GM12878 (cell line): ENCODE measurements at regions not wholly inside any gene's neighbourhood (a gene's known extent, or its start where the extent isn't known, plus 50 kb on each side); places are given as distances from the start of the nearest gene placed in this dataset.

Source experiments
- ATAC-seq: fragments of 200-7000 bp; cut with Tn5 transposase; 3 replicates; pipeline ENCODE4 v1.9.1; 2020; ENCODE audit warnings: mild to moderate bottlenecking, moderate library complexity
- BruUV-seq: library from RNA; stranded (reverse); fragments of 400-500 nt; replicated peaks from 2 replicates; lab custom pipeline; 2021; lab: Mats Ljungman, UMichigan
- CTCF ChIA-PET: fragments of 300-600 bp; sonication (Branson Sonifier 250); formaldehyde crosslinking; extraction: SDS; loops from one replicate; lab custom pipeline; 2021; ENCODE audit warnings: inconsistent platforms; lab: Yijun Ruan, JAX
- POLR2A ChIA-PET: fragments of 350-600 bp; formaldehyde crosslinking; extraction: SDS; loops from one replicate; lab custom pipeline; 2021; ENCODE audit warnings: inconsistent platforms; lab: Charles Lee
- RAD21 ChIA-PET: fragments of 300-600 bp; sonication (Branson Sonifier 250); formaldehyde crosslinking; loops from one replicate; lab custom pipeline; 2023; ENCODE audit warnings: antibody characterized with exemption; ENCODE audit not compliant: unreplicated experiment; lab: Charles Lee
- SMC1A ChIA-PET: fragments of 300-600 bp; sonication (Branson Sonifier 250); formaldehyde crosslinking; loops from one replicate; lab custom pipeline; 2023; ENCODE audit not compliant: unreplicated experiment, uncharacterized antibody; lab: Charles Lee
- DNase-seq: peaks from one replicate; pipeline ENCODE4 v3.0.0-alpha.2; 2011; ENCODE audit warnings: low read depth, low spot score
- FAIRE-seq: peaks from 3 replicates; lab custom pipeline; 2011; peaks lifted over from hg19 to GRCh38; lab: Jason Lieb, UNC
- H2AFZ ChIP-seq: 2 replicates; pipeline ENCODE4 v1.6.0; 2011; ENCODE audit warnings: low read depth, low read length, control low read depth; ENCODE audit not compliant: control insufficient read depth
- H3K27ac ChIP-seq: 2 replicates; pipeline ENCODE4 v1.5.1; 2011; ENCODE audit warnings: control low read depth; ENCODE audit not compliant: control insufficient read depth, insufficient read depth
- H3K27me3 ChIP-seq, 2 experiments: replicated peaks in 1 of 2; 2 replicates each; pipeline versions ENCODE4 v1.6.0 to v1.6.1; 2011; ENCODE audit warnings: low read length in 1 of 2; ENCODE audit not compliant: control insufficient read depth in 2 of 2, insufficient read depth in 2 of 2
- H3K36me3 ChIP-seq, 2 experiments: 2 replicates each; pipeline ENCODE4 v1.5.1; 2011; ENCODE audit warnings: low read length in 1 of 2; ENCODE audit not compliant: control insufficient read depth in 2 of 2, insufficient read depth in 2 of 2
- H3K4me1 ChIP-seq: 2 replicates; pipeline ENCODE4 v1.6.1; 2011; ENCODE audit warnings: mild to moderate bottlenecking, low read length, moderate library complexity, mixed read lengths; ENCODE audit not compliant: control insufficient read depth, insufficient read depth
- H3K4me2 ChIP-seq: 2 replicates; pipeline ENCODE4 v1.6.0; 2011; ENCODE audit warnings: control low read depth; ENCODE audit not compliant: control insufficient read depth, insufficient read depth
- H3K4me3 ChIP-seq: fragments of 200-600 bp; sonication (generic); 2 replicates; pipeline ENCODE4 v1.5.1; 2016
- H3K79me2 ChIP-seq: 2 replicates; pipeline ENCODE4 v1.6.0; 2011; ENCODE audit warnings: low read length; ENCODE audit not compliant: control insufficient read depth, insufficient read depth
- H3K9ac ChIP-seq: 2 replicates; pipeline ENCODE4 v1.8.0; 2011; ENCODE audit warnings: low read length, control low read depth, mixed read lengths; ENCODE audit not compliant: control insufficient read depth, insufficient read depth
- H3K9me3 ChIP-seq: replicated peaks from 3 replicates; pipeline ENCODE4 v1.5.1; 2011; ENCODE audit warnings: mild to moderate bottlenecking, low read length; ENCODE audit not compliant: control insufficient read depth, insufficient read depth
- H4K20me1 ChIP-seq: 2 replicates; pipeline ENCODE4 v1.6.0; 2011; ENCODE audit not compliant: control insufficient read depth, insufficient read depth
- BACH1 ChIP-seq: fragments of 450-650 bp; IDR thresholded peaks from 2 replicates; pipeline ENCODE4 v1.6.1; 2017; ENCODE audit warnings: mild to moderate bottlenecking, borderline replicate concordance
- BRCA1 ChIP-seq: IDR thresholded peaks from 2 replicates; pipeline ENCODE4 v1.6.1; 2011; ENCODE audit warnings: low read depth, low read length, improper control_type of control experiment
- EZH2 ChIP-seq: IDR thresholded peaks from 2 replicates; pipeline ENCODE4 v1.6.1; 2012; ENCODE audit warnings: low read depth, mild to moderate bottlenecking, control low read depth, inconsistent platforms, low read length, borderline replicate concordance; ENCODE audit not compliant: control insufficient read depth
- GABPA ChIP-seq: IDR thresholded peaks from 2 replicates; pipeline ENCODE4 v1.6.1; 2014; ENCODE audit warnings: antibody characterized with exemption, low read depth, mild to moderate bottlenecking, inconsistent platforms
- HDAC6 ChIP-seq: fragments of 200-600 bp; sonication (generic); IDR thresholded peaks from one replicate; pipeline ENCODE4 v1.8.0; 2017; ENCODE audit warnings: antibody characterized with exemption; ENCODE audit not compliant: unreplicated experiment
- IRF4 ChIP-seq: IDR thresholded peaks from 2 replicates; pipeline ENCODE4 v1.6.1; 2011; ENCODE audit warnings: low read depth, low read length
- MYB ChIP-seq: fragments of 150-350 bp; IDR thresholded peaks from 2 replicates; pipeline ENCODE4 v1.6.1; 2014; ENCODE audit warnings: mild to moderate bottlenecking, low read depth, low read length, borderline replicate concordance
- NFYA ChIP-seq: IDR thresholded peaks from 2 replicates; pipeline ENCODE4 v1.6.1; 2011; ENCODE audit warnings: low read depth, mild to moderate bottlenecking, low read length, improper control_type of control experiment, borderline replicate concordance
- POU2F2 ChIP-seq: IDR thresholded peaks from 3 replicates; pipeline ENCODE4 v1.6.1; 2011; ENCODE audit warnings: low read depth, mild to moderate bottlenecking, low read length, borderline replicate concordance
- RAD21 ChIP-seq: IDR thresholded peaks from 2 replicates; pipeline ENCODE4 v1.6.1; 2011; ENCODE audit warnings: mild to moderate bottlenecking, low read depth, low read length, moderate library complexity; ENCODE audit not compliant: insufficient read depth
- RAD51 ChIP-seq: fragments of 450-650 bp; IDR thresholded peaks from 2 replicates; pipeline ENCODE4 v1.6.1; 2016; ENCODE audit warnings: moderate library complexity, mild to moderate bottlenecking, inconsistent platforms
- SMAD1 ChIP-seq: fragments of 450-650 bp; IDR thresholded peaks from 2 replicates; pipeline ENCODE4 v1.6.1; 2018; ENCODE audit warnings: mild to moderate bottlenecking, low read depth; ENCODE audit not compliant: partially characterized antibody
- SMARCA5 ChIP-seq: fragments of 450-650 bp; IDR thresholded peaks from 2 replicates; pipeline ENCODE4 v1.6.1; 2017; ENCODE audit warnings: mild to moderate bottlenecking
- ZNF217 ChIP-seq: fragments of 450-650 bp; IDR thresholded peaks from 2 replicates; pipeline ENCODE4 v1.6.1; 2017; ENCODE audit warnings: antibody characterized with exemption, mild to moderate bottlenecking
- ZSCAN29 ChIP-seq: fragments of 450-650 bp; IDR thresholded peaks from 2 replicates; pipeline ENCODE4 v1.6.1; 2017; ENCODE audit warnings: mild to moderate bottlenecking, moderate library complexity
- WGBS: methylation state at CpG from one replicate; pipeline ENCODE4 v1.1.6; 2016; ENCODE audit warnings: low lambda C conversion rate; ENCODE audit not compliant: insufficient replicate concordance, insufficient coverage; ENCODE audit errors: missing lambda C conversion rate; 5-methylcytosine and 5-hydroxymethylcytosine counted together
- in situ Hi-C: fragments of 300-500 bp; cut with MboI; formaldehyde crosslinking; loops from 9 replicates; pipeline ENCODE4 v1.14.3; 2018; ENCODE audit warnings: mixed read lengths
- intact Hi-C: fragments of 100-400 bp; cut with micrococcal nuclease; formaldehyde crosslinking; loops from one replicate; pipeline ENCODE4 v1.14.2; 2022; ENCODE audit not compliant: unreplicated experiment
- TF ChIP-seq, protein P1 (sequence below): fragments of 450-650 bp; IDR thresholded peaks from 2 replicates; pipeline ENCODE4 v1.6.1; 2016; ENCODE audit warnings: mild to moderate bottlenecking
- TF ChIP-seq, protein P2 (sequence below): fragments of 450-650 bp; IDR thresholded peaks from 2 replicates; pipeline ENCODE4 v1.6.1; 2017; ENCODE audit warnings: borderline replicate concordance
- TF ChIP-seq, protein P3 (sequence below): fragments of 450-650 bp; IDR thresholded peaks from 2 replicates; pipeline ENCODE4 v1.6.1; 2016; ENCODE audit warnings: mild to moderate bottlenecking

DNA sequence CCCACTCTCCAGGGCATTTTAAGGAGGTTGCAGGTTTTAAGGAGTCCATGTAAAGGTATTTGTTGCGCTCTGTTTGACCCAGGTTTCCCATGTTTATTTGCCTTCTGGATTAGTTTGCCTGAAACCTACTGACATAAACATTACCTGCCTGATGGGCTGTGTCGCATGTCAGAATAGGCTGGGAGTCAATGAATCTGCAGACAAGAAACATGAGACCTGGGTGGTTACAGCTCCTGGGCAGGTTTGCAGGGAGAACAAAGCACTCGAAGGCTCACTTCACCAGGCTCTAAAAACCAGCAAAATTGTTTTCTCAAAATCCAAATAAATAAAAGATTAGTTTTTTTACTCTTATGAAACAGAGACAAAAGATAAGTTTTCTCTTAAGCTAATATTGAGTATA is 114.4 kb upstream of the SERTM1 start:
- BruUV-seq, result no TSS peak
- Histone ChIP-seq H3K9ac (no peak overlapping the region), H3K36me3 (no peaks in the 10 kb centered on the region), H3K27ac (no peak overlapping the region), H2AFZ (no peak overlapping the region), H3K4me3 (no peak overlapping the region), H3K79me2 (no peaks in the 10 kb centered on the region), H3K9me3 (no peaks in the 10 kb centered on the region), H3K4me1 (no peaks in the 10 kb centered on the region), H3K4me2 (no peak overlapping the region), H4K20me1 (no peaks in the 10 kb centered on the region), H3K27me3 (no peaks in the 10 kb centered on the region)
- ChIA-PET RAD21 (no interaction called here), CTCF (no interaction called here), SMC1A (no interaction called here), POLR2A (no interaction called here)
- intact Hi-C loops, result no loop called here
- FAIRE-seq (no peak), ATAC-seq (no peak), DNase-seq (no peak)
- 2% methylated on average over 3 of the region's 3 CpGs for WGBS
- TF ChIP-seq RAD21 (no peak), SMARCA5 (no peak), SMAD1 (no peak), ZNF217 (no peak), IRF4 (no peak), GABPA (no peak), ZSCAN29 (no peak), EZH2 (no peak), POU2F2 (no peak), MYB (no peak), BACH1 (no peak)
- in situ Hi-C loops, result no loop called here

DNA sequence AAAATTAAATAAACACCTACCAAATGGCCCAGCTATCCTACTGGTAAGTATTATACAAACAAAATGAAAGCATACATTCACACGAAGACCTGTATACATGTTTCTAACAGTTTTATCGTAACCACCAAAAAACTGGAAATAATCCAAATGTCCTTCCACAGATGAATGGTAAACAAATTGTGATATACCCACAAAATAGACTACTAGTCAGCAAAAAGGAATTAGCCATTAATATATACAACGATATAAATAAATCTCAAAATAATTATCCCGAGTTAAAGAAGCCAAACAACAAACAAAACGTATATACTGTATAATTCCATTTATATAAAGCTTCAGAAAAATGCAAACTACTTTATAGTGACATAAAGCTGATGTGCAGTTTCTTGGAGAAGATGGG is 106.3 kb upstream of the SERTM1 start:
- intact Hi-C loops (no loop called here), in situ Hi-C loops (no loop called here)
- BruUV-seq, result no TSS peak

More for the DNA sequence above, 106.3 kb upstream of the SERTM1 start:
- H2AFZ ChIP-seq, result no peak overlapping the region
- 63% methylated on average over 5 of the region's 5 CpGs for WGBS
- no peak overlapping the region for H3K9ac ChIP-seq
- H3K36me3 ChIP-seq, result no peaks in the 10 kb centered on the region
- ATAC-seq (no peak), FAIRE-seq (no peak)
- ChIA-PET SMC1A (interaction anchor here (1.5 kb wide), 1 partner anchor 16 kb away, joined by 5 read pairs; no protein-coding TSS in a partner anchor), POLR2A (no interaction called here), RAD21 (no interaction called here)
- no peaks in the 10 kb centered on the region for H3K27me3 ChIP-seq
- no peak overlapping the region for H3K4me3 ChIP-seq
- H3K27ac ChIP-seq, result no peak overlapping the region
- no peak overlapping the region for H3K4me2 ChIP-seq
- H3K79me2 ChIP-seq, result no peaks in the 10 kb centered on the region
- H4K20me1 ChIP-seq, result no peaks in the 10 kb centered on the region
- H3K4me1 ChIP-seq, result no peaks in the 10 kb centered on the region
- no peaks in the 10 kb centered on the region for H3K9me3 ChIP-seq
- TF ChIP-seq, protein P1, sequence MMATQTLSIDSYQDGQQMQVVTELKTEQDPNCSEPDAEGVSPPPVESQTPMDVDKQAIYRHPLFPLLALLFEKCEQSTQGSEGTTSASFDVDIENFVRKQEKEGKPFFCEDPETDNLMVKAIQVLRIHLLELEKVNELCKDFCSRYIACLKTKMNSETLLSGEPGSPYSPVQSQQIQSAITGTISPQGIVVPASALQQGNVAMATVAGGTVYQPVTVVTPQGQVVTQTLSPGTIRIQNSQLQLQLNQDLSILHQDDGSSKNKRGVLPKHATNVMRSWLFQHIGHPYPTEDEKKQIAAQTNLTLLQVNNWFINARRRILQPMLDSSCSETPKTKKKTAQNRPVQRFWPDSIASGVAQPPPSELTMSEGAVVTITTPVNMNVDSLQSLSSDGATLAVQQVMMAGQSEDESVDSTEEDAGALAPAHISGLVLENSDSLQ, result no peak
- TF ChIP-seq BRCA1, result no peak
- TF ChIP-seq RAD51, result no peak
- TF ChIP-seq NFYA, result no peak
- no peak for TF ChIP-seq HDAC6
- TF ChIP-seq, protein P2, sequence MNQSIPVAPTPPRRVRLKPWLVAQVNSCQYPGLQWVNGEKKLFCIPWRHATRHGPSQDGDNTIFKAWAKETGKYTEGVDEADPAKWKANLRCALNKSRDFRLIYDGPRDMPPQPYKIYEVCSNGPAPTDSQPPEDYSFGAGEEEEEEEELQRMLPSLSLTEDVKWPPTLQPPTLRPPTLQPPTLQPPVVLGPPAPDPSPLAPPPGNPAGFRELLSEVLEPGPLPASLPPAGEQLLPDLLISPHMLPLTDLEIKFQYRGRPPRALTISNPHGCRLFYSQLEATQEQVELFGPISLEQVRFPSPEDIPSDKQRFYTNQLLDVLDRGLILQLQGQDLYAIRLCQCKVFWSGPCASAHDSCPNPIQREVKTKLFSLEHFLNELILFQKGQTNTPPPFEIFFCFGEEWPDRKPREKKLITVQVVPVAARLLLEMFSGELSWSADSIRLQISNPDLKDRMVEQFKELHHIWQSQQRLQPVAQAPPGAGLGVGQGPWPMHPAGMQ, result no peak
- TF ChIP-seq, protein P3, sequence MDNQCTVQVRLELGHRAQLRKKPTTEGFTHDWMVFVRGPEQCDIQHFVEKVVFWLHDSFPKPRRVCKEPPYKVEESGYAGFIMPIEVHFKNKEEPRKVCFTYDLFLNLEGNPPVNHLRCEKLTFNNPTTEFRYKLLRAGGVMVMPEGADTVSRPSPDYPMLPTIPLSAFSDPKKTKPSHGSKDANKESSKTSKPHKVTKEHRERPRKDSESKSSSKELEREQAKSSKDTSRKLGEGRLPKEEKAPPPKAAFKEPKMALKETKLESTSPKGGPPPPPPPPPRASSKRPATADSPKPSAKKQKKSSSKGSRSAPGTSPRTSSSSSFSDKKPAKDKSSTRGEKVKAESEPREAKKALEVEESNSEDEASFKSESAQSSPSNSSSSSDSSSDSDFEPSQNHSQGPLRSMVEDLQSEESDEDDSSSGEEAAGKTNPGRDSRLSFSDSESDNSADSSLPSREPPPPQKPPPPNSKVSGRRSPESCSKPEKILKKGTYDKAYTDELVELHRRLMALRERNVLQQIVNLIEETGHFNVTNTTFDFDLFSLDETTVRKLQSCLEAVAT, result no peak
- TF ChIP-seq, all 136 proteins: peak for 0
- CTCF ChIA-PET, result no interaction called here
- no peak for DNase-seq
